DOHH2 (cell line): ENCODE measurements at regions not wholly inside any gene's neighbourhood (a gene's known extent, or its start where the extent isn't known, plus 50 kb on each side); places are given as distances from the start of the nearest gene placed in this dataset.

Experiments
- H3F3A ChIP-seq: fragments of 200-600 bp; sonication (generic), shearing (Covaris generic); 2 replicates; pipeline ENCODE4 v1.6.0; 2016; ENCODE audit warnings: antibody characterized with exemption, mild to moderate bottlenecking; ENCODE audit not compliant: control insufficient read depth, insufficient read depth
- H3K27ac ChIP-seq: fragments of 200-600 bp; sonication (generic); 2 replicates; pipeline ENCODE4 v1.5.1; 2014; ENCODE audit warnings: low read depth, mild to moderate bottlenecking, low read length, moderate library complexity
- H3K27me3 ChIP-seq: fragments of 200-600 bp; sonication (generic); 2 replicates; pipeline ENCODE4 v1.6.1; 2014; ENCODE audit warnings: mild to moderate bottlenecking, low read length, mixed read lengths; ENCODE audit not compliant: control insufficient read depth
- H3K36me3 ChIP-seq: fragments of 200-600 bp; sonication (generic); 2 replicates; pipeline ENCODE4 v1.6.1; 2014; ENCODE audit warnings: mild to moderate bottlenecking, low read length, moderate library complexity, mixed read lengths; ENCODE audit not compliant: control insufficient read depth
- H3K4me1 ChIP-seq: fragments of 200-600 bp; sonication (generic); 2 replicates; pipeline ENCODE4 v1.6.1; 2014; ENCODE audit warnings: mild to moderate bottlenecking, low read length, mixed read lengths; ENCODE audit not compliant: control insufficient read depth
- H3K4me2 ChIP-seq: fragments of 200-600 bp; sonication (generic); 2 replicates; pipeline ENCODE4 v1.6.0; 2014; ENCODE audit warnings: mild to moderate bottlenecking, low read length, moderate library complexity
- H3K4me3 ChIP-seq: fragments of 200-600 bp; sonication (generic); 2 replicates; pipeline ENCODE4 v1.5.1; 2014; ENCODE audit warnings: mild to moderate bottlenecking, low read length, mixed read lengths
- H3K79me2 ChIP-seq: fragments of 200-600 bp; sonication (generic); 2 replicates; pipeline ENCODE4 v1.6.1; 2014; ENCODE audit warnings: mild to moderate bottlenecking, low read length, mixed read lengths; ENCODE audit not compliant: control insufficient read depth
- H3K9me2 ChIP-seq: fragments of 200-600 bp; sonication (generic); replicated peaks from 2 replicates; pipeline ENCODE4 v1.6.1; 2014; ENCODE audit warnings: mild to moderate bottlenecking, low read length, mixed read lengths; ENCODE audit not compliant: control insufficient read depth
- H3K9me3 ChIP-seq: fragments of 200-600 bp; sonication (generic); 2 replicates; pipeline ENCODE4 v1.6.1; 2014; ENCODE audit warnings: antibody characterized with exemption, low read length, mixed read lengths; ENCODE audit not compliant: control insufficient read depth, insufficient read depth
- H4K20me1 ChIP-seq: fragments of 200-600 bp; sonication (generic); 2 replicates; pipeline ENCODE4 v1.6.0; 2014; ENCODE audit warnings: low read depth, mild to moderate bottlenecking, antibody characterized with exemption, low read length, moderate library complexity; ENCODE audit not compliant: control insufficient read depth, insufficient read depth
- EZH2phosphoT487 ChIP-seq: fragments of 200-600 bp; sonication (generic); IDR thresholded peaks from 2 replicates; pipeline ENCODE4 v1.6.1; 2017; ENCODE audit warnings: borderline replicate concordance, mild to moderate bottlenecking, antibody characterized with exemption, low read length, moderate library complexity, mixed read lengths
- TF ChIP-seq, protein P1 (sequence below): fragments of 200-600 bp; sonication (generic); IDR thresholded peaks from one replicate; pipeline ENCODE4 v1.5.1; 2014; ENCODE audit warnings: antibody characterized with exemption, mild to moderate bottlenecking, low read depth, low read length; ENCODE audit not compliant: poor library complexity, severe bottlenecking

DNA sequence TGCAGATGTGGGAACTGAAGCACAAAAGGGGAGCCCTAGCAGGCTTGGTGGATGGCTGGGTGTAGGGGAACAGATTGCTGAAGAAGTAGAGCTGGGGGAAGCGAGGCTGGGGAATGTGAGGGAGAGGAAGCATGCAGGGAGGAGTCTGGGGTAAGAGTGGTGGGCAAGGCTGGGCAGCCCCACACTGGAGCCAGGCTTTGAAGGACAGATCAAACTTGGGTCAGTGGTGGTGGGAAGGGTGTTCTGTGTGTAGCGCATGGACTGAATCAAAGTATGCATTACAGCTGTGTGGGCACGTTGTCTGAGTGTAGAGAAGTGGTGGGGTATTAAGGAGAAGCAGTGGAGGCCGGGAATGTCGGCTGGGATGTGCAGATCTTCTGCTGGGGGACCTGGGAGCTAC is 116.0 kb downstream of the CYLD start:
- Histone ChIP-seq H3F3A (no peaks in the 10 kb centered on the region), H3K27me3 (no peaks in the 10 kb centered on the region), H4K20me1 (no peaks in the 10 kb centered on the region), H3K79me2 (no peaks in the 10 kb centered on the region), H3K4me3 (no peak overlapping the region), H3K4me2 (no peak overlapping the region), H3K36me3 (no peaks in the 10 kb centered on the region), H3K9me3 (no peaks in the 10 kb centered on the region), H3K27ac (no peak overlapping the region), H3K9me2 (no peaks in the 10 kb centered on the region), H3K4me1 (no peaks in the 10 kb centered on the region)
- no peak for TF ChIP-seq EZH2phosphoT487
- TF ChIP-seq, protein P1, sequence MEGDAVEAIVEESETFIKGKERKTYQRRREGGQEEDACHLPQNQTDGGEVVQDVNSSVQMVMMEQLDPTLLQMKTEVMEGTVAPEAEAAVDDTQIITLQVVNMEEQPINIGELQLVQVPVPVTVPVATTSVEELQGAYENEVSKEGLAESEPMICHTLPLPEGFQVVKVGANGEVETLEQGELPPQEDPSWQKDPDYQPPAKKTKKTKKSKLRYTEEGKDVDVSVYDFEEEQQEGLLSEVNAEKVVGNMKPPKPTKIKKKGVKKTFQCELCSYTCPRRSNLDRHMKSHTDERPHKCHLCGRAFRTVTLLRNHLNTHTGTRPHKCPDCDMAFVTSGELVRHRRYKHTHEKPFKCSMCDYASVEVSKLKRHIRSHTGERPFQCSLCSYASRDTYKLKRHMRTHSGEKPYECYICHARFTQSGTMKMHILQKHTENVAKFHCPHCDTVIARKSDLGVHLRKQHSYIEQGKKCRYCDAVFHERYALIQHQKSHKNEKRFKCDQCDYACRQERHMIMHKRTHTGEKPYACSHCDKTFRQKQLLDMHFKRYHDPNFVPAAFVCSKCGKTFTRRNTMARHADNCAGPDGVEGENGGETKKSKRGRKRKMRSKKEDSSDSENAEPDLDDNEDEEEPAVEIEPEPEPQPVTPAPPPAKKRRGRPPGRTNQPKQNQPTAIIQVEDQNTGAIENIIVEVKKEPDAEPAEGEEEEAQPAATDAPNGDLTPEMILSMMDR = no peak

DNA sequence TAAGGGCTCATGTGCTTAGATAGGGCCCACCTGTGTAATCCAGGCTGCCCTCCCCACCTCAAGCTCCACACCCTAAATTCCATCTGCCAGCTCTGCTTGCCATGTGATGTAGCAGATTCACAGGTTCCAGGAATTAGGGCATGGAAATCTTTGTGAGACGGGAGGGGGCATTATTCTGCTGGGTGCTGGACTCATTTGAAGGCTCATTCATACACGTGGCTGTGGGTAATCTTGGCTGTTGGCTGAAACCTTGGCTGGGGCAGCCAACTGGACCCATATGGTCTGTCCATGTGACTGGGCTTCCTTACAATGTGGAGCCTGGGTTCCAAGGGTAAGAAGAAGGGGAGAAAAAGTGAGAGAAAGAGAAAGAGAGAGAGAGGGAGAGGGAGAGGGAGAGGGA is 115.1 kb downstream of the CYLD start:
- no peak overlapping the region for H3K4me2 ChIP-seq
- H3K9me3 ChIP-seq = no peaks in the 10 kb centered on the region
- H3K27me3 ChIP-seq = no peaks in the 10 kb centered on the region
- H3K4me1 ChIP-seq = no peaks in the 10 kb centered on the region
- H3K79me2 ChIP-seq = no peaks in the 10 kb centered on the region
- H3K27ac ChIP-seq = no peak overlapping the region
- no peak overlapping the region for H3K4me3 ChIP-seq
- H3K9me2 ChIP-seq = no peaks in the 10 kb centered on the region
- no peaks in the 10 kb centered on the region for H3K36me3 ChIP-seq
- no peaks in the 10 kb centered on the region for H3F3A ChIP-seq
- TF ChIP-seq, protein P1 = no peak
- no peak for TF ChIP-seq EZH2phosphoT487
- H4K20me1 ChIP-seq = no peaks in the 10 kb centered on the region

DNA sequence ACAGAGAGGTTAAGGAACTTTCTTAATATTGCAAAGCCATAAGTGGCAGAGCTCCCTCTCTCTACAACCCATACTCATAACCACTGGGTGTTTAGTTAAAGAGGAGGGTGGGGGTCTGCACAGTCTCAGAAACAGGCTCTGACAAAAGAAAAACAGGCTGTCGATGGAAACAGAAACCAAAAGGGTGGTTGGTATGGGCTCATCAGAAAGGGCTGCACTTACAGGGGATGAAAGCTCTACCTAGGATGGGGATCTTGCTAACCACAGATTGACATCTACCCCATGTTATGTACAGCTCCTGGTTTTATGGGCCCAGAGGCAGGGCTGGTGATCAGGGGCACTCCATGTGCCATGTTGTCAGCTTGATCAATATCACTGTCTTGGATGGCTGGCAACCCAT is 111.4 kb downstream of the CYLD start:
- no peaks in the 10 kb centered on the region for H3K79me2 ChIP-seq
- no peaks in the 10 kb centered on the region for H3K9me2 ChIP-seq
- no peak overlapping the region for H3K4me3 ChIP-seq
- no peaks in the 10 kb centered on the region for H4K20me1 ChIP-seq
- no peaks in the 10 kb centered on the region for H3K4me1 ChIP-seq
- H3K9me3 ChIP-seq = no peaks in the 10 kb centered on the region
- no peaks in the 10 kb centered on the region for H3K27me3 ChIP-seq
- TF ChIP-seq, protein P1 = no peak
- TF ChIP-seq EZH2phosphoT487 = no peak
- H3K27ac ChIP-seq = no peak overlapping the region
- H3K4me2 ChIP-seq = no peak overlapping the region
- H3K36me3 ChIP-seq = no peaks in the 10 kb centered on the region
- no peaks in the 10 kb centered on the region for H3F3A ChIP-seq
